ENCODE measurements at regions not wholly inside any gene's neighbourhood (a gene's known extent, or its start where the extent isn't known, plus 50 kb on each side); places are given as distances from the start of the nearest gene placed in this dataset.

- TF ChIP-seq, protein P1, sequence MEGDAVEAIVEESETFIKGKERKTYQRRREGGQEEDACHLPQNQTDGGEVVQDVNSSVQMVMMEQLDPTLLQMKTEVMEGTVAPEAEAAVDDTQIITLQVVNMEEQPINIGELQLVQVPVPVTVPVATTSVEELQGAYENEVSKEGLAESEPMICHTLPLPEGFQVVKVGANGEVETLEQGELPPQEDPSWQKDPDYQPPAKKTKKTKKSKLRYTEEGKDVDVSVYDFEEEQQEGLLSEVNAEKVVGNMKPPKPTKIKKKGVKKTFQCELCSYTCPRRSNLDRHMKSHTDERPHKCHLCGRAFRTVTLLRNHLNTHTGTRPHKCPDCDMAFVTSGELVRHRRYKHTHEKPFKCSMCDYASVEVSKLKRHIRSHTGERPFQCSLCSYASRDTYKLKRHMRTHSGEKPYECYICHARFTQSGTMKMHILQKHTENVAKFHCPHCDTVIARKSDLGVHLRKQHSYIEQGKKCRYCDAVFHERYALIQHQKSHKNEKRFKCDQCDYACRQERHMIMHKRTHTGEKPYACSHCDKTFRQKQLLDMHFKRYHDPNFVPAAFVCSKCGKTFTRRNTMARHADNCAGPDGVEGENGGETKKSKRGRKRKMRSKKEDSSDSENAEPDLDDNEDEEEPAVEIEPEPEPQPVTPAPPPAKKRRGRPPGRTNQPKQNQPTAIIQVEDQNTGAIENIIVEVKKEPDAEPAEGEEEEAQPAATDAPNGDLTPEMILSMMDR (IDR thresholded peaks at IDR 0.05) = no peak
- no peak for TF ChIP-seq POLR2A (IDR thresholded peaks at IDR 0.05)
Measured at GRCh38 chr5:41648996-41649395, 138.6 kb upstream of the PLCXD3 start.
